ENCODE measurements at regions not wholly inside any gene's neighbourhood (a gene's known extent, or its start where the extent isn't known, plus 50 kb on each side); places are given as distances from the start of the nearest gene placed in this dataset.

DNA sequence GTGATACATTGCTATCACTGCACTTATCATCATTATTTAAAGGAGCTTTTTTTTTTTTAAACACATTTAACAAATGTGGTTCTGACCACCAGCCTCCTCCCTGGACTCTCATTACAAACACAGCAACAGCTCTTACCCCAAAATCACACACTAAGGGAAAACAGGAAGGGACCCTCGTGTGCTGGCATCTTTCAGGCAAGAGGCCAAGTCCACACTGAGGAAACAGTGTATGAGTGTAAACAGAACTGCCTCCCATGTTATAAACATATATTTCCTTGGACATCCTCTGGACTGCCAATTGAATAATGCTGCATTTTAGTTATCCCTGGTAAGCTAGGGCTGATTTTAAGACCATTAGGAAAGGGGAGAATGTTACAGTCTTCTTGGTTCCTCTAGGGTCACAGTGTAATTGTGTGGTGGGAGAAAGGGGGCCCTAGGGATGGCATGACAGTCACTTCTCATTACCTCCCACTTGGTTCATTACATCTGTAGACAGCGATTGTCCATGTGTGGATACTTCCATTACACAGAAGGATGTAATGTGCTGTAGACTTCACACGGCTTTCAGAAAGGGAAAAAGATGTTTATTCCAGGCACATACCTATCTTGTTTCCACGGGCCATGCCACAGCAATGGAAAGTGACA is 244.6 kb upstream of the TET2 start:
- no peak for TF ChIP-seq CTCF (IDR thresholded peaks at IDR 0.05)
- H3K36me3 ChIP-seq: no peaks in the 10 kb centered on the region
- H3K27me3 ChIP-seq: no peaks in the 10 kb centered on the region
- H3K4me1 ChIP-seq: no peaks in the 10 kb centered on the region
- H3K9me3 ChIP-seq: no peaks in the 10 kb centered on the region
- no peak overlapping the region for H3K4me3 ChIP-seq
- no peak for DNase-seq (ENCODE audit: low spot score)
- no peak overlapping the region for H3K27ac ChIP-seq

DNA sequence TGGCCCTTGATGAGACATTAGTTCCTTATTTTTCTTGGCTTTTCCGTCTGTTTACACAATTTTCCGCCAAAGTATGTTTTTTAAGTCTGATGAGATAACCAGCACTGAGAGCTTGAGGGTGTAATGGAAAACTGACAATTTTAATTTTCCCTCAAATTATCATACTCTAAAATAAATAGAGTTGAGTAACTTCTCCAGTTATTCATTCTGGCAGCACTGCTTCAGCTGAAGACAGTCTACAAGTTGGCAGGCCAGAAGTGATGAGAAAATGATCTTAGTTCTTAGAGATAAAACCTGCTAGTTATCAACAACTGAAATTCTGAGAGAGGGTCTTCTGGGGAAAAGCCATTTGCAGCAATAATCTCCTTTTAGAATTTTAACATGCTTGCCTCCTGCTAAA is 241.6 kb upstream of the TET2 start:
- no peak for DNase-seq (ENCODE audit: low spot score)

DNA sequence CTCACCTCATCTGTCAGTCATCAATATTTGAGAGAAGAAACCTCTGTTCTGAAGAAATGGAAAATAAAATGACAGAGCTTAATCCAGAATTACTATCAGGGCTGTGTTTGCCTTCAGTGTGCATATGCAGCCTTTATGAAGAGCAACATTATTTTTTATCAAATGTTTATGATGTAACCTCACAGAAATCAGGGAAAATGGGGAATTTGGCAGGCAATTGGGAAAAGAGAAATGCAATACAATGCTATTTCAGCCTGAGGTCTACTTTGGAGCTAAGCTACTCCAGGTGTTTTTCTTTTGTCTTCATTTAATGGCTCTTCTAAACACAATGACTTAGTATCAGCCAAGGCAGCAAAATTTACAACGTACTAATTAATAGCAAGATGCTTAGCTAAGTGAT is 241.1 kb upstream of the TET2 start:
- H3K4me3 ChIP-seq: no peak overlapping the region
- no peak overlapping the region for H3K27ac ChIP-seq
- H3K4me1 ChIP-seq: no peaks in the 10 kb centered on the region
- no peaks in the 10 kb centered on the region for H3K36me3 ChIP-seq
- H3K9me3 ChIP-seq: no peaks in the 10 kb centered on the region
- DNase-seq (ENCODE audit: low spot score): no peak
- no peak for TF ChIP-seq CTCF (IDR thresholded peaks at IDR 0.05)
- H3K27me3 ChIP-seq: no peaks in the 10 kb centered on the region

More for the DNA sequence above, 241.6 kb upstream of the TET2 start:
- Histone ChIP-seq H3K4me3 (no peak overlapping the region), H3K9me3 (no peaks in the 10 kb centered on the region), H3K36me3 (no peaks in the 10 kb centered on the region), H3K27ac (no peak overlapping the region), H3K27me3 (no peaks in the 10 kb centered on the region), H3K4me1 (no peaks in the 10 kb centered on the region)
- no peak for TF ChIP-seq CTCF (IDR thresholded peaks at IDR 0.05)

GRCh38 chr4:104906276-104906675 is 240.4 kb upstream of the TET2 start:
- Histone ChIP-seq H3K4me1 (no peaks in the 10 kb centered on the region), H3K36me3 (no peaks in the 10 kb centered on the region), H3K27me3 (no peaks in the 10 kb centered on the region), H3K9me3 (no peaks in the 10 kb centered on the region), H3K4me3 (no peak overlapping the region), H3K27ac (no peak overlapping the region)
- no peak for DNase-seq (ENCODE audit: low spot score)
- TF ChIP-seq CTCF (IDR thresholded peaks at IDR 0.05): no peak

DNA sequence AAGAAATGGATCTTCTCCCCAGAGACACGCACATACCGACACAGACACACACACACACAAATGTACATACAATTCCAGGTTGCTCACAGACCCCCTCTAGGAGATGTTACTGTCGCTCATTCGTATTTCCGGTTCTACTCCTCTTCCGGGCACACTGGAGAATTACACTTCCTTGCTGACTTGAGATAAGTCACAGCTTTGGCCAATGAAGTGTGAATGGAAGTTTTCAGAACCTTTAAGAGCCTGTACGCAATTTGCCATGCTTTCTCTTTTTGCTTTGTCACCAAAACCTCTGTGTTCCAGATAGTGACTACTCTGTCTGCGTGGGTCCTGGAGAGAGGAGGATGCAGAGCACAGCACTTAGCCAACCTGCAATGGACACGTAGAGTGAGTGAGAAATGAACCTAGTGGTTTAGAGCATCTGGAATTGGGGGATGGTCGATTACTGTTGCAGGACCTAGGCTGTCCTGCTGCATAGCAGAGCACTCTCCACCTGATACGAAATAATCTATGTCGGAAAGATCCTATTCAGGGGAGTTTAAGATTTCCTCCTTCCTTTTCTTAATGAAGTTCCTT is 239.5 kb upstream of the TET2 start:
- H3K36me3 ChIP-seq: no peaks in the 10 kb centered on the region
- TF ChIP-seq CTCF (IDR thresholded peaks at IDR 0.05): no peak
- no peak overlapping the region for H3K4me3 ChIP-seq
- no peaks in the 10 kb centered on the region for H3K27me3 ChIP-seq
- H3K9me3 ChIP-seq: no peaks in the 10 kb centered on the region
- H3K4me1 ChIP-seq: no peaks in the 10 kb centered on the region
- no peak overlapping the region for H3K27ac ChIP-seq
- DNase-seq (ENCODE audit: low spot score): no peak

- DNase-seq (ENCODE audit: low spot score): no peak
- Histone ChIP-seq H3K9me3 (no peaks in the 10 kb centered on the region), H3K27ac (no peak overlapping the region), H3K4me3 (no peak overlapping the region), H3K27me3 (no peaks in the 10 kb centered on the region), H3K4me1 (no peaks in the 10 kb centered on the region), H3K36me3 (no peaks in the 10 kb centered on the region)
- TF ChIP-seq CTCF (IDR thresholded peaks at IDR 0.05): no peak
These were observed 238.7 kb upstream of the TET2 start for GRCh38 chr4:104907991-104908390.

All from right atrium auricular region (tissue), 2 donors.